ENCODE measurements at regions not wholly inside any gene's neighbourhood (a gene's known extent, or its start where the extent isn't known, plus 50 kb on each side); places are given as distances from the start of the nearest gene placed in this dataset.

DNA sequence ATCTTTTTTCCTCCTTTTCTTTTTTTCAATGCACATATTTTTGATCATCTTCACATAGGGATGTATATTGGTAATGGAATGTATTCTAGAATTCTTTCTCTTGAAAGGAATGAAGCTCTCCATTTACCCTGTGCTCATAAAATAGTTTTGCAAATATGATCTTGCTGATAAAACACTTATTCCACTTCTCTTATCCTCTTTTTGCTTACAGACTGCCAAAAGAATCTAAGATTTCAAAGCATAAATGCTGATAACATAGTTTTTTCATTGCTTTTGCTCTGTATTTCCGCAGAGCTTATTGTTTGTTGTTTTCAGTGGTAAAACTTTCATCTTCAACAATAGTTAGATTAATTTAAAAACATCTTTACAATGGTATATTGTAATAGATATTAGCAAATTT is 350.5 kb downstream of the PAX1 start:
- no peak for TF ChIP-seq POLR2A (IDR thresholded peaks at IDR 0.05; ENCODE audit: low read length)
- no peak for TF ChIP-seq GATA1 (IDR thresholded peaks at IDR 0.05; ENCODE audit: low read depth, low read length)

Measured in erythroblast (primary cell).